Kidney (tissue), 13 donors: ENCODE measurements at regions not wholly inside any gene's neighbourhood (a gene's known extent, or its start where the extent isn't known, plus 50 kb on each side); places are given as distances from the start of the nearest gene placed in this dataset.
"Not testable (repeated sequence)": the region's sequence is repeated elsewhere in the genome, so short reads cannot be mapped to it uniquely, and the experiment has no call there.

Experiments used
- DNase-seq, 5 donors: peaks; one replicate each; pipeline ENCODE4 v3.0.0-alpha.2; 2013 to 2020
- FAIRE-seq: peaks from 2 replicates; lab custom pipeline; 2012; peaks lifted over from hg19 to GRCh38; lab: Jason Lieb, UNC
- H3K27ac ChIP-seq, 2 donors: one replicate each; pipeline ENCODE4 v1.7.0; 2013; ENCODE audit warnings: low read depth in 2 of 2, low read length in 2 of 2, inconsistent platforms in 1 of 2
- H3K27me3 ChIP-seq: one replicate; pipeline ENCODE4 v1.7.1; 2013; ENCODE audit warnings: low read length, inconsistent platforms; ENCODE audit not compliant: control insufficient read depth, insufficient read depth
- H3K36me3 ChIP-seq, 3 donors: one replicate each; pipeline versions ENCODE4 v1.7.0 to v1.7.1; 2013; ENCODE audit warnings: low read length in 3 of 3, control low read depth in 1 of 3, inconsistent platforms in 1 of 3; ENCODE audit not compliant: insufficient read depth in 3 of 3, control insufficient read depth in 2 of 3
- H3K4me1 ChIP-seq, 3 donors: one replicate each; pipeline versions ENCODE4 v1.7.0 to v1.7.1; 2013; ENCODE audit warnings: low read length in 3 of 3, inconsistent platforms in 1 of 3, low read depth in 1 of 3; ENCODE audit not compliant: control insufficient read depth in 2 of 3, insufficient read depth in 2 of 3
- H3K4me3 ChIP-seq, 3 donors: one replicate each; pipeline versions ENCODE4 v1.7.0 to v1.8.1; 2013; ENCODE audit warnings: low read length in 3 of 3, control low read depth in 1 of 3, inconsistent platforms in 1 of 3
- H3K9ac ChIP-seq, 3 donors: one replicate each; pipeline versions ENCODE4 v1.7.0 to v1.7.1; 2013; ENCODE audit warnings: low read length in 3 of 3, control low read depth in 1 of 3, inconsistent platforms in 1 of 3
- H3K9me3 ChIP-seq, 3 donors: one replicate each; pipeline versions ENCODE4 v1.7.0 to v1.7.1; 2013; ENCODE audit warnings: low read length in 3 of 3, control low read depth in 1 of 3, inconsistent platforms in 1 of 3; ENCODE audit not compliant: control insufficient read depth in 2 of 3, insufficient read depth in 1 of 3
- intact Hi-C: fragments of 100-400 bp; cut with DNase I; formaldehyde crosslinking; loops from one replicate; pipeline ENCODE4 v1.11.1; 2022
- TF ChIP-seq, protein P1 (sequence below): IDR thresholded peaks from 3 replicates; pipeline ENCODE4 v1.5.1; 2012; ENCODE audit warnings: mild to moderate bottlenecking, moderate library complexity, borderline replicate concordance; ENCODE audit not compliant: insufficient read depth; ENCODE audit errors: extremely low read depth
- donor health status: control.
- donor health status: control.
- donor health status: control.
- donor health status: control.
- donor health status: control.
- donor health status: DM: yes; HTN: yes; CAD: no.
- donor health status: Normal renal cell carcinoma (clear cell type).

DNA sequence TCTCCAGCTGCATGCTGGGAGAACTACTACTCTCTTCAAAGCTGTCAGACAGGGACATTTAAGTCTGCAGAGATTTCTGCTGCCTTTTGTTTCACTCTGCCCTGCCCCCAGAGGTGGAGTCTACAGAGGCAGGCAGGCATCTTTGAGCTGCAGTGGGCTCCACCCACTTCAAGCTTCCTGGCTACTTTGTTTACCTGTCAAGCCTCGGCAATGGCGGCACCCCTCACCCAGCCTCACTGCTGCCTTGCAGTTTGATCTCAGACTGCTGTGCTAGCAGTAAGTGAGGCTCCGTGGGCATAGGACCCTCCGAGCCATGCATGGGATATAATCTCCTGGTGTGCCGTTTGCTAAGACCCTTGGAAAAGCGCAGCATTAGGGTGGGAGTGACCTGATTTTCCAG lies 61.7 kb downstream of the DMRTA1 start:
- intact Hi-C loops, H3K9me3 ChIP-seq: not testable (repeated sequence)

DNA sequence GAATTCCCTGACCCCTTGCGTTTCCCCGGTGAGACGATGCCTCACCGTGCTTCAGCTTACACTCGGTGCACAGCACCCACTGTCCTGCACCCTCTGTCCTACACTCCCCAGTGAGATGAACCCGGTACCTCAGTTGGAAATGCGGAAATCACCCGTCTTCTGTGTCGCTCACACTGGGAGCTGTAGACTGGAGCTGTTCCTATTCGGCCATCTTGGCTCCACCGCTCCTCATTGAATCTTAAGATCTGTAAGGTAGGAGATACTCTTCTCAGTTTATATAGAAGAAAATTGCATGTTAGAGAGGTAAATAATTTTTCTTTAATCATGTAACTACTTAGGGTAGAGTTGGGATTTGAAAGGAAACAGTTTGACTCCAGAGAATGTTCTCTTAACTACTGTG lies 62.2 kb downstream of the DMRTA1 start:
- no peak overlapping the region for H3K9ac ChIP-seq
- no peaks in the 10 kb centered on the region for H3K36me3 ChIP-seq
- no peaks in the 10 kb centered on the region for H3K4me1 ChIP-seq
- no peaks in the 10 kb centered on the region for H3K9me3 ChIP-seq
- no peak for FAIRE-seq
- intact Hi-C loops: no loop called here
- H3K27me3 ChIP-seq: no peaks in the 10 kb centered on the region
- TF ChIP-seq, protein P1, sequence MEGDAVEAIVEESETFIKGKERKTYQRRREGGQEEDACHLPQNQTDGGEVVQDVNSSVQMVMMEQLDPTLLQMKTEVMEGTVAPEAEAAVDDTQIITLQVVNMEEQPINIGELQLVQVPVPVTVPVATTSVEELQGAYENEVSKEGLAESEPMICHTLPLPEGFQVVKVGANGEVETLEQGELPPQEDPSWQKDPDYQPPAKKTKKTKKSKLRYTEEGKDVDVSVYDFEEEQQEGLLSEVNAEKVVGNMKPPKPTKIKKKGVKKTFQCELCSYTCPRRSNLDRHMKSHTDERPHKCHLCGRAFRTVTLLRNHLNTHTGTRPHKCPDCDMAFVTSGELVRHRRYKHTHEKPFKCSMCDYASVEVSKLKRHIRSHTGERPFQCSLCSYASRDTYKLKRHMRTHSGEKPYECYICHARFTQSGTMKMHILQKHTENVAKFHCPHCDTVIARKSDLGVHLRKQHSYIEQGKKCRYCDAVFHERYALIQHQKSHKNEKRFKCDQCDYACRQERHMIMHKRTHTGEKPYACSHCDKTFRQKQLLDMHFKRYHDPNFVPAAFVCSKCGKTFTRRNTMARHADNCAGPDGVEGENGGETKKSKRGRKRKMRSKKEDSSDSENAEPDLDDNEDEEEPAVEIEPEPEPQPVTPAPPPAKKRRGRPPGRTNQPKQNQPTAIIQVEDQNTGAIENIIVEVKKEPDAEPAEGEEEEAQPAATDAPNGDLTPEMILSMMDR: no peak
- no peak overlapping the region for H3K4me3 ChIP-seq
- peak in 1 of 5 donors; percentile 37 for DNase-seq
- H3K27ac ChIP-seq: no peak overlapping the region

More for the DNA sequence above, 61.7 kb downstream of the DMRTA1 start:
- not testable (repeated sequence) for FAIRE-seq, H3K9ac ChIP-seq, H3K27me3 ChIP-seq, H3K4me3 ChIP-seq, H3K4me1 ChIP-seq, H3K27ac ChIP-seq, H3K36me3 ChIP-seq, DNase-seq

DNA sequence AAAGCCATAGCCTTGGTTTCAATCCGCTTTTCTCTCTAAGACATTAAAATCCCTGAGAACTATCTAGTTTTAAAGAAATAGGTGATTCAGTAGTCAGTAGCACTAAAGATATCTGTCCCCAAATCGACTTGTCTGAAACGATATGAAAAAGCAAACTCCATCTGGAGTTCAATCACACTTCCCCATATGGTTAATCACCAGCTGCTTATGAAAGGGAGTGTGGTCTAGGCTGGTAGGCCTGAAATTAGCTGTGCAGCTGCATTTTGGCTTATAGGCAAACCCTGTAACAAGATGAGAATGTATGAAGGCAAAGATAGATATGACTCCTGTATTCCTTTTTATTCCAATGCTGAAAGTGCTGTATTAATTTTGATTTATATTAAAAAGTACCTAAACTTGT lies 65.9 kb downstream of the DMRTA1 start:
- DNase-seq (no peak), FAIRE-seq (no peak)
- Histone ChIP-seq H3K36me3 (no peaks in the 10 kb centered on the region), H3K4me3 (no peak overlapping the region), H3K27ac (no peak overlapping the region), H3K27me3 (no peaks in the 10 kb centered on the region), H3K9ac (no peak overlapping the region), H3K4me1 (no peaks in the 10 kb centered on the region), H3K9me3 (no peaks in the 10 kb centered on the region)
- TF ChIP-seq, protein P1: no peak
- intact Hi-C loops: no loop called here

DNA sequence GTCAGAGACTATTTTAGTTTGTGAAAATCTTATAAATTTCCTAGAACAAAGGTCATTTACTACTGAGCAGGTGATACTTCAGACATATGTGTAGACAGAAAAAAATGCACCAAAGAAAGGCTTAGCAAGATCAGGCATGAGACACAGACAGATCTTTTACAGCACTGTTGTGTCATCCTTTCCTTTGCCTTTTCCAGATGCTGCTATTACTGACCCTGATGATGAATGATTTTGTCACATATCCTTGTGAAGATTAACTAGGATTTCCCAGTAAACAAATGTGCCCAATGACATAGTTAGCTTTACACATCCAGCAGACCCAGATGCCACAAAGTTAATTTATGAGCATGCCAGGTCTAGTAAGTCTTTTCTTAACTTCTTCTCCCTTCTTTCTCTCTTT lies 68.2 kb downstream of the DMRTA1 start:
- Histone ChIP-seq H3K9me3 (no peaks in the 10 kb centered on the region), H3K4me1 (no peaks in the 10 kb centered on the region), H3K27me3 (no peaks in the 10 kb centered on the region), H3K27ac (no peak overlapping the region), H3K9ac (no peak overlapping the region), H3K4me3 (no peak overlapping the region), H3K36me3 (no peaks in the 10 kb centered on the region)
- no peak for FAIRE-seq
- TF ChIP-seq, protein P1: no peak
- DNase-seq: no peak
- intact Hi-C loops: no loop called here
